Kasumi-1 (cell line): ENCODE measurements at regions not wholly inside any gene's neighbourhood (a gene's known extent, or its start where the extent isn't known, plus 50 kb on each side); places are given as distances from the start of the nearest gene placed in this dataset.
"Not testable (repeated sequence)": the region's sequence is repeated elsewhere in the genome, so short reads cannot be mapped to it uniquely, and the experiment has no call there.

Experiments
- DNase-seq, 2 experiments: peaks; one replicate each; lab custom pipeline; 2025; lab: John Stamatoyannopoulos, UW

- DNase-seq = peak in 1 of 2 experiments; percentile 16
Observed at GRCh38 chr21:25487046-25487594, 120.2 kb downstream of the MRPL39 start.

- DNase-seq = no peak
Observed at GRCh38 chr21:25485914-25486313, 121.4 kb downstream of the MRPL39 start.

DNA sequence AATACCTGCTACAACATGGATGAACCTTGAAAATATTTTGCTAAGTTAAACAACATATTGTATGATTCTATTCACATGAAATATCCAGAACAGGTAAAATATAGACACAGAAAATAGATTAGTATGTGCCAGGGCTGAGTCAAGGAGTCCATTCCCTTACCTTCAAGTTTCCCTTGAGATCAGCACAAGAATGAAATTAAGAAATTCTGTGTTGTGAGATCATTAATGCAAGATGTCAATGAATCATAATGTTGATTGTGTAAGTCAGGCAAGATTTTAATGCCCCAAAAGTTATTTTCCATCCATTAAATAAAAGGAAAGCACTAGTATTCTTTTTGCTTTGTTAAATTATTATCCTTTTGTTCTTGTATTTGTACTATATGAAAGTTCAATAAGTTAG is 139.4 kb downstream of the MRPL39 start:
- no peak for DNase-seq

DNA sequence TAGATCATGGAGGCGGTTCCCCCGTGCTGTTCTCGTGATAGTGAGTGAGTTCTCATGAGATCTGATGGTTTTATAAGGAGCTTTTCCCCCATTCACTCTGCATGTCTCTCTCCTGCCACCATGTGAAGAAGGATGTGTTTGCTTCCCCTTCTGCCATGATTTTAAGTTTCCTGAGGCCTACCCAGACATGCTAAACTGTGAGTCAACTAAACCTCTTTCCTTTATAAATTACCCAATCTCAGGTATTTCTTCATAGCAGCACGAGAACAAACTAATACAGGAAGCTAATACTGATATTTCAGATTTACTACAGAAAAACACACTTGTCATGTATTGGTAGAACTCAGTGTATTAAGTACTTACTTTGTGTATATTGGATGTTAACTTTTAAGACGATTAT is 140.2 kb downstream of the MRPL39 start:
- DNase-seq = not testable (repeated sequence)

- no peak for DNase-seq
Observed at GRCh38 chr21:25466470-25466869, 140.8 kb downstream of the MRPL39 start.

GRCh38 chr21:25465263-25465662 is 142.0 kb downstream of the MRPL39 start:
- DNase-seq = no peak

DNA sequence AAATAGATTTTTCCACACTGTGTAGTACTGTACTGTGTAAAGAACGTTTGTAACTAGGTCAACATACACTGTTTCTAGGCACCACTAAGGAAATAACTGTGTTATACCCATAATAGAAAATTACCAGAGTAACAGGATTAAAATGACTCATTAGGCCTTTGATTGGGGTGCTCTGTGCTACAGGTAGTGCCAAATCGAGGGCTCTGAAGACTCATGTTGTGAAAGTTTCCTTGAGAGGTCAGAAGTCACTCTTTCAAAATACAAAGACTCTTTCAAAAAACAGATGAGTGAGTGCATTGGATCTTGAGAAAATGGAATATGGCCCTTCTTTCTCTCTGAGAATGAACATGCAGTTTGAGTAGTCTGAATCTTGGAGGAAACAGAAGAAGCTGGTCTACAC is 143.0 kb downstream of the MRPL39 start:
- no peak for DNase-seq

DNA sequence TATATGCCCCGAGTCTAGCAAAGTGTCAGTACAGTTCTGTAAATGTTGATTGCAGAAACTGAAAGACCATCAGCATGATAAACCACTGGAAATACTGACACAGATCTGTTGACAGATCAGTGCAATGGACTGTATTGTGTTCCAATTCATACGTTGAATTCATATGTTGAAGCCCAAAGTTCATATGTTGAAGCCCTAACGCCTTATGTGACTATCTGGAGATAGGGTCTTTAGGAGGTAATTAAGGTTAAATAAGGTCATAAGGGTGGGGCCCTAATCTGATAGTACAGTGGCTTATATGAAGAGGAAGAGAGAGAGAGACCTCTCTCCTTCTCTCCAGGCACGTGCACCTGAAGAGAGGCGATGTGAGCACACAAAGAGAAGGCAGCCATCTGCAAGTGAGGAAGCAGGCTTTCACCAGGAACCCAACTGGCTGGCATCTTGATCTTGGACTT is 144.7 kb downstream of the MRPL39 start:
- DNase-seq = no peak

GRCh38 chr21:25461725-25462124 is 145.6 kb downstream of the MRPL39 start:
- no peak for DNase-seq

DNA sequence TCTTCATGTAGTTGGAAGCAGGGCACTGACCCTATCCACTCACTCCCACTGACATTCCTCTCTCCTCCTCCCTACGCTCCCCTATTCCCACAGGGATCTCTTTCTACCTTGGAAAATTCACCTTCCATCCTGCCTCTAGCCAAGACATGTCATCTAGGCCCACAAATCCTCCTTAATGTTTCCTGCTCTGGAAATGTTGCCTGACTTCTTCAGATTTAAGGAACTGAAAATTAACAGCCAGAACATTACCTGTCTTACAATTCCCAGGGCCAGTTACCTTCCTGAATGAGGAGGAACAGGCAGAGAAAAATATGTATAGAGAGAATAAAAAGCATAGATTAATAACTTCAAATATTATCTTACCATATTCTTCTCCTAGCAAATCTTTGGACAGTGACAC is 147.3 kb downstream of the MRPL39 start:
- no peak for DNase-seq

DNA sequence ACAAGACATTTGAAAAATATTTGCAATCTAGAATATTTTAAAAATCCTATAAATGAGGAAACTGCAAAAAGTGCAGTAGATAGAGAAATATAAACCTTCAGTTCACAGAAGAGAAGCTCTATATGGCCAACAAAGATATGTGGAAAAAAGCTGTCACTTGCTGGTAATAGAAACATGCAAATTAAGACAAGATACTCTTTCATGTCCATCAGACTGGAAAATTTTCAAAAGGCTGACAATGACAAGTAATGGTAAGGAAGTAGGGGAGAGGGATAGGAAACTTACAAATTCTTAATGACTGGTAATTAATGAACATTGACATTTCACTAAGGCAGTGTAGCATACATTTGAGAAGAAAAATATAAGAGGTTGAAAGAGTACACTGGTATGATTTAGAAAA is 147.9 kb downstream of the MRPL39 start:
- no peak for DNase-seq

GRCh38 chr21:25458484-25458883 is 148.8 kb downstream of the MRPL39 start:
- no peak for DNase-seq

DNA sequence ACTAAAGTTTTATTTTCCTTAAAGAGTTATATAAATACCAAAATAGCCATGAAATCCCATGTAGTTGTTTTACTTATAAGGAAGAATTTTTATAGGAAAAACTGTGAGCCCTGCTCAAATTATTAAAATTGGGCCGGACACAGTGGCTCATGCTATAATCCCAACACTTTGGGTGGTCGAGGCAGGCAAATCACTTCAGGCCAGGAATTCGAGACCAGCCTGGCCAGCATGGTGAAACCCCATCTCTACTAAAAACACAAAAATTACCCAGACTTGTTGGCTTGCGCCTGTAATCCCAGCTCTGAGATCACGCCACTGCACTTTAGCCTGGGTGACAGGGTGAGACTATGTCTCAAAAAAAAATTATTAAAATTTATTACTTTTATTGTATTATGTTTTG is 149.3 kb downstream of the MRPL39 start:
- no peak for DNase-seq

- DNase-seq = peak; percentile 39 to 60
Observed at GRCh38 chr21:25457411-25457810, 149.9 kb downstream of the MRPL39 start.

GRCh38 chr21:25456672-25457071 is 150.6 kb downstream of the MRPL39 start:
- DNase-seq = no peak

- DNase-seq = no peak
Observed at GRCh38 chr21:25453524-25453923, 153.8 kb downstream of the MRPL39 start.

- no peak for DNase-seq
Observed at GRCh38 chr21:25449950-25450349, 157.3 kb downstream of the MRPL39 start.

GRCh38 chr21:25441835-25442234 is 165.4 kb downstream of the MRPL39 start:
- no peak for DNase-seq

GRCh38 chr21:25437465-25437864 is 169.8 kb downstream of the MRPL39 start:
- not testable (repeated sequence) for DNase-seq

GRCh38 chr21:25428537-25428936 is 178.7 kb downstream of the MRPL39 start:
- no peak for DNase-seq

DNA sequence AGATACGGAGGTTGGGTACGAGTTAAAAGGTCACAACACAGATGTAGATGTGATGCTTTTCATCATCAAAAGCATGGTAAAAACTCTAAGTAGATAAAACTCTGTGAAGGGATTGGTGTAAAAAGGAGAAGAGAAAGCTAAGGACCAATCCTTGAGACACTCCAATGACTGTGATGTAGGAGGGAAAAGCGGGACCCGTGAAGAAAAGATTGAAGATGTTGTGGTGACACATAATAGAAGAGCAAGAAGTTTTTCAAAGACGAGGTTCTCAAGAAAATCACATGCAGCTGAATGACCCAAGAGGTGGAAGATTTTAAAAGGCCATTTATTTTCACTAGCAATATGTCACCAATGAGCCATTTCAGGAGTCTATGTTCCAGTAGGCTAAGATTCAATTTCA is 179.5 kb downstream of the MRPL39 start:
- DNase-seq = no peak

- no peak for DNase-seq
Observed at GRCh38 chr21:25426580-25426979, 180.7 kb downstream of the MRPL39 start.

GRCh38 chr21:25425156-25425555 is 182.1 kb downstream of the MRPL39 start:
- DNase-seq = no peak

- DNase-seq = no peak
Observed at GRCh38 chr21:25424634-25425033, 182.6 kb downstream of the MRPL39 start.

GRCh38 chr21:25424048-25424447 is 183.2 kb downstream of the MRPL39 start:
- no peak for DNase-seq
